NCI-H187 (cell line): ENCODE measurements at regions not wholly inside any gene's neighbourhood (a gene's known extent, or its start where the extent isn't known, plus 50 kb on each side); places are given as distances from the start of the nearest gene placed in this dataset.
"Not testable (repeated sequence)": the region's sequence is repeated elsewhere in the genome, so short reads cannot be mapped to it uniquely, and the experiment has no call there.

Source experiments
- DNase-seq, 2 experiments: peaks; one replicate each; lab custom pipeline; 2025; lab: John Stamatoyannopoulos, UW

GRCh38 chr7:68833422-68833821 is 764.9 kb upstream of the AUTS2 start:
- no peak for DNase-seq

GRCh38 chr7:68839014-68839413 is 759.3 kb upstream of the AUTS2 start:
- DNase-seq, result no peak

DNA sequence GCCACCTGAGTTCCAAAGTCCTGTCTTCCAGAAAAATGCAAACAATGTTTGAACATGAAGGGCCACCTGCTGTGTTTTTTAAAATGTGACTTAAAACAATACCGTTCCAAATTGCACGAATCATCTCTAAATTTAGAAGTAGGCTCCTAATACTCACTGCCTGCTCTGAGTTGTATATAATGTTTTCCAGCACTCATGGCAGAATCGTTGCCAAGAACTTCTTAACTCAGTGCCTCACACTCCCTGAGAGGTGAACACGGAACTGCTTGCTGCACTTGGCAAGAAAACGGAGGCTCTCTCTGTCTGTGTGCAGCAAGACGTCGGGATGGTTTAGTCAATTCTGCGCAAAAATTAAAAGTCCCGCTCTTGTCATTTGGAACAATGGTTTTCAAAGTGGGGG is 757.3 kb upstream of the AUTS2 start:
- DNase-seq, result no peak

GRCh38 chr7:68843985-68844384 is 754.3 kb upstream of the AUTS2 start:
- DNase-seq, result not testable (repeated sequence)

GRCh38 chr7:68846811-68847325 is 751.4 kb upstream of the AUTS2 start:
- no peak for DNase-seq

DNA sequence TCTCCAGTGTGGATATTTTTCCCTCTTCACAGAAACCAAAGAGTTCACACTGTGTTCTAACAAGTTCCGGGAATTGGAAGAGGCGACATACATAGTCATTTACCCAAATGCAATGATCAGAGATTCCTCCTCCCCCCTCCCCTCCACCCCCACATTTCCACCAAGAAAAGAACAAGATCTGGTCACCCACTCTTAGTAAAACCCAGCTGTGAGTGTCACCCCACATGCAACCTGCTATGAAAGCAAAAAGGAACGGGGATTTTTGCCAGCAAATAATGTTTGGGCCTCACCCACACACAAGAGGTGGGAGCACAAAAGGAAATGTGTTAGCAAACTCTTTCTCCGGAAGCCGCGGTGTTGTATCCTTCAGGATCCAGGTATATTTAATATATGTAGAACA is 745.0 kb upstream of the AUTS2 start:
- DNase-seq, result no peak

DNA sequence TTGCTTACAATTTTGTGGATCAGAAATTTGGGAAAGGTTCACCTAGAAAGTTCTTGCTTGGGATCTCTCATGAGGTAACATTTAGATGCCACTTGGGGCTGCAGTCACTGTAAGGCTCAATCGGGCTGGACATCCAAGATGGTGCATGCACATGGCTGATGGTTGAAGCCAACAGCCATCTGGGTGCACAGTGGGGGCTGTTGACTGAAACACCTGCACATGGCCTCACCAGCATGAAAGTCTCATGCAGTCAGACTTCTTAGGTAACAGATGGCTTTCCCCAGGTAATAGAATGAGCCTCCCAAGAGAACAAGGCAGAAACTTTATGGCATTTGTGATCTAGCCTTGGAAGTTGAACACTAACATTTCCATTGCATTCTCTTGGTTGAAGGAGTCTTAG is 740.7 kb upstream of the AUTS2 start:
- DNase-seq, result no peak

DNA sequence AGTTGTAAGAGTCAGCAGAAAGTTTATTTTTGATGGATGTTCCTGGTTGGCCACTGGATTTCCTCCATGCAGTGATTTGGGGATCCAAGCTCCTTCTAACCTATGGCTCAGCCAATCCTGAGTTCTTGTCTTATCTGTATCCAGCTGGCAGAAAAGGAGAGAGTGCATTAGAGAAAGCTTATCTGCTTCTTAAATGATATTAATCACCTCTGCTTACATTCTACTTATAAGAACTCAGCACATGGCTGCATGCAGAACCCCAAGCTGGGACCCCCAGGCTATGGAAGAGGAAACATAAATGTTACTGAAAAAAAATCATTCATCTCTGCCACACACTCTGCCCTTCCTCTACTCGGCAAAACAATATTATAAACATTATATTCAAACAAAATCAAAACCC is 739.8 kb upstream of the AUTS2 start:
- DNase-seq, result no peak

DNA sequence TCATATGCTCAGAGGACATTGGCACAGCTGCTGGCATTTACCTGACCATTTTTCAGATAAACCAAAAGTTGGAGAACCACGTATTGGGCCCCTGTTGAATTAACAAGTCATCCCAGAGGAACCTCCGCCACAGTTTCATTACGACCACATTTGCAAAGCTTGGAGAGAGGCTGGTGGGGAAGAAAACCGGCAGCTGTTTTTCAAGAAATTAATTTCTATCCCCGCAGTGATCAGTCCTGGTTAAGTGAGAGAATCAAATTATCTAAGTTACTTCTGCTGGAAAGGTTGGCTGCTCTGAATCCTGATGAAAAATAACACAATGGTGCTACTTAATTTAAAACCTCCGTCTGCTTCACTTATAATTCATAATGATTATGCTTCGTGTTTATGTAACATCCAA is 737.1 kb upstream of the AUTS2 start:
- DNase-seq, result no peak

- no peak for DNase-seq
Observed at GRCh38 chr7:68862261-68862660, 736.0 kb upstream of the AUTS2 start.

DNA sequence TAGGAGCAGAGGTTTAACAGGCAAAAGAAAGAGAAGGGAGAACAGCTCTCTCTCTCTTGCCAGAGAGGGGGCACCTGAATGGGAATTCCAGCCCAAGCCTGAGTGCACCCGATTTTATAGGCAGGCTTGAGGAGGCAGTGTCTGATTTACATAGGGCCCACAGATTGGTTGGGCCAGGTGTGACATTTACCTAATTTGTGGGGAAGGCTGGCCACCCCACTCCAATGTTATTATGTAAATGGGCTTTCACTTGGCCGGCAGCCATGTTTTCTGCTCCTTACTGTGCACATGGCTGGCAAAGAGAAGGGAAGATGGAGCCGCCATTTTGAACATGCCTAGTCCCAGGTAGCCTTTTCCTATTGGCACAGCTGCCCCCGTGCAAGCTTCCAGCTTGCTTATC is 735.5 kb upstream of the AUTS2 start:
- DNase-seq, result no peak

- no peak for DNase-seq
Observed at GRCh38 chr7:68865351-68866199, 732.7 kb upstream of the AUTS2 start.

GRCh38 chr7:68866200-68866570 is 732.1 kb upstream of the AUTS2 start:
- no peak for DNase-seq

DNA sequence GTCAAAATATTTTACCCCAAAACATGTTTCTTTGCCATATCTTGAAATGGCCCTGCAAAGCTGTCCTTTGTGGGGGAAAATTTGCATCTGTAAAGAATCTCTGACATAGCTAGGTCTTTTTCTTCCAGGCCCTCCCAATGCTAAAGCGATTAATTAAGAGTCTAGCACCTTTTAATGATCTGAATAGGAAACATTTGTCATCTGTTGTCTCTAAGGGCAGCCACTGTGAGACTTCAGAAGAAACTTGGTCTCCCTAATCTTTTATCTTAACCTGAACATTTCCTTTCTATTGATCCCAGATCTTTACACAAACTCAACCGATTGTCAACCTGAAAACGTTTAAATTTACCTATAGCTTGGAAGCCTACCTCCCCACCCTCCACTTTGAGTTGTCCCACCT is 731.6 kb upstream of the AUTS2 start:
- not testable (repeated sequence) for DNase-seq

DNA sequence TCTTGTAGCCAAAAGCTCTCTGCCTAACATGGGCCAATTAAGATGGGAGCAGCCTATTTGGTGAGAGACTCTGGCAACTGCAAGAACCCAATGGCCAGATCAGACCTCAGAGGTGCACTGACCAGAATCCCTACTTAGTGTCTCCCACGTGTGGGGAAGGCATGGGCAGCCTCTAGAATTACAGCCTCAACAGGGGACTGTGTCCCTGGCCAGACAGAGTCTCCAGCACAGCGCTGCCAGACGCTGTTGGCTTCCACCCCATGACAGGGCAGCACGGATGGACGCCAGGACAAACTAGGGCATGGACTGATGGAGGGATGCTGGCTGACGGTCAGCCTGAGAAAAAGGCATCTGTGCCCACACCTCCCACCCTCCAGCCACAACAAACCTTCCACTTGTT is 729.3 kb upstream of the AUTS2 start:
- no peak for DNase-seq

DNA sequence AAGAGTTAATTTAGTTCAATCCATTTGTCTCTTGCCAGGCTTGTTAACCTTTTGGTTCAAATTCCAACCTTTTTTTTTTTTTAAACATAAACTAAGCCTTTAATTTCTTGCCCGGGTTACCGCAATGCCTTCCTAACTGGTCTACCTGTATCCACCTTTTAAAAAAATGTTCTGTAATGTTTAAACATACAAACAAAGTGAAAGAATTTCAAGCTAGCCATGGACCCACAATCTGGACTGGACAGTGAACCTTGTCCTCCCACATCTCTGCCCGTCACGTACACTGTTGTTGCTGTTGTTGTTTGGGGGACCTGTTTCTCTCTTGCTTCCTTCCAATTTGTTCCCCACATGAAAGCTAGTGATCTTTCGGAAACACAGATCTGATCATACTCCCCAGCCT is 724.7 kb upstream of the AUTS2 start:
- no peak for DNase-seq

GRCh38 chr7:68875857-68876256 is 722.4 kb upstream of the AUTS2 start:
- no peak for DNase-seq

- DNase-seq, result not testable (repeated sequence)
Observed at GRCh38 chr7:68887116-68887515, 711.2 kb upstream of the AUTS2 start.

GRCh38 chr7:68888971-68889385 is 709.3 kb upstream of the AUTS2 start:
- no peak for DNase-seq

GRCh38 chr7:68892236-68892635 is 706.0 kb upstream of the AUTS2 start:
- no peak for DNase-seq

DNA sequence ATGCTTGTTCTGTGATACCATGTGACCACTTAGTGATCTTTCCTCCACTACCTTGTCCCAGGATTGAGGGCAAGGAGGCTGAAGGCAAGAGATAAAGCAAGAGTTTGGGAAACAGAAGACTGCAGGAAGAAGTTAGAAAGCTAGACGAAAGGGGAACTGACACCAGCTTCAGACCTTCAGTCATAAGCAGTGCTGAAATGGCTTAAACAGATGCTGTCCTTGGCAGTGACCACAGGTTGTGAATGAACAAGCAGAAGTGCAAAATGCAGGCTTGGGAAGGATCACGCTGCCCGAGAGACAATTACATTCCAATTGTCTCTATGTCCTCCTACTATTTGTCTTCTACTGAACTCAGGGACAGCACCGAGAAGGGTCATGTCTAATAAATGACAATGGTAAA is 704.9 kb upstream of the AUTS2 start:
- no peak for DNase-seq

GRCh38 chr7:68899156-68899555 is 699.1 kb upstream of the AUTS2 start:
- not testable (repeated sequence) for DNase-seq

- DNase-seq, result no peak
Observed at GRCh38 chr7:68900096-68900495, 698.2 kb upstream of the AUTS2 start.

DNA sequence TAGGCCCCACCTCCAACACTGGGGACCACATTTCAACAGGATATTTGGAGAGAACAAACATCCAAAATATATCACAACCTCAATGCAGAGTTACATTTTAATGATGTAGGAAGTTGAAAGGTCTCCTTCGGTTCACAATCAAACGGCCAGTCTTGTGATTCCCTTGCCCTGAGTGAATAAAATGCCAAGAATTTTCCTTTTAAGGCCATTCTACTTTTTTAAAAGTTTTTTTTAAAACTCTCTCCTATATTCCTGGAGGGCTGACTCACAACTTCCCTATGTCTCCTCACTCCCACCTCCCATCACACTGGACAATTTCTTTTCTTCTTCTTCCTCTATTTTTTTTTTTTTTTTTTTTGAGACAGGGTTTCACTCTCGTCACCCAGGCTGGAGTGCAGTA is 693.6 kb upstream of the AUTS2 start:
- no peak for DNase-seq
